Tibial nerve (tissue), 4 donors: ENCODE measurements at regions not wholly inside any gene's neighbourhood (a gene's known extent, or its start where the extent isn't known, plus 50 kb on each side); places are given as distances from the start of the nearest gene placed in this dataset.

Experiments
- DNase-seq, 2 donors: peaks; one replicate each; pipeline ENCODE4 v3.0.0-alpha.2; 2019; ENCODE audit warnings: low spot score in 2 of 2
- H3K27ac ChIP-seq, 4 donors: fragments of 200-600 bp; sonication (generic) in 3 of 4; one replicate each; pipeline ENCODE4 v1.5.1; 2017 to 2019; ENCODE audit warnings: mild to moderate bottlenecking in 1 of 4
- H3K27me3 ChIP-seq, 2 donors: fragments of 200-600 bp; sonication (generic) in 1 of 2; one replicate each; pipeline versions ENCODE4 v1.5.1 to v1.6.0; 2017 to 2019
- H3K36me3 ChIP-seq, 3 donors: fragments of 200-600 bp; sonication (generic); one replicate each; pipeline ENCODE4 v1.5.1; 2018 to 2019
- H3K4me1 ChIP-seq, 4 donors: fragments of 200-600 bp; sonication (generic) in 3 of 4; one replicate each; pipeline ENCODE4 v1.5.1; 2017 to 2019
- H3K4me3 ChIP-seq, 4 donors: fragments of 200-600 bp; sonication (generic) in 3 of 4; one replicate each; pipeline ENCODE4 v1.5.1; 2017 to 2019; ENCODE audit warnings: mild to moderate bottlenecking in 1 of 4, moderate library complexity in 1 of 4
- H3K9me3 ChIP-seq, 4 donors: fragments of 200-600 bp; sonication (generic) in 3 of 4; one replicate each; pipeline ENCODE4 v1.5.1; 2017 to 2019
- EP300 ChIP-seq, 2 donors: sonication (generic); formaldehyde crosslinking; IDR thresholded peaks; one replicate each; pipeline ENCODE4 v1.6.1; 2017; ENCODE audit warnings: antibody characterized with exemption in 2 of 2, mild to moderate bottlenecking in 1 of 2
- POLR2A ChIP-seq, 2 donors: fragments of 450-650 bp; IDR thresholded peaks; one replicate each; pipeline ENCODE4 v1.6.1; 2017; ENCODE audit warnings: antibody characterized with exemption in 2 of 2, mild to moderate bottlenecking in 2 of 2, moderate library complexity in 2 of 2
- WGBS, 2 donors: methylation state at CpG; one replicate each; pipeline ENCODE4 v1.1.5; 2018; 5-methylcytosine and 5-hydroxymethylcytosine counted together
- TF ChIP-seq, protein P1 (sequence below), 5 experiments: fragments of 200-600 bp in 3 of 5; fragments of 450-650 bp in 2 of 5; sonication (generic) in 3 of 5; IDR thresholded peaks; one replicate each; pipeline ENCODE4 v1.5.1; 2016 to 2019; ENCODE audit warnings: antibody characterized with exemption in 5 of 5, mild to moderate bottlenecking in 3 of 5, moderate library complexity in 2 of 5

GRCh38 chr4:66182636-66183035 lies 512.3 kb upstream of the EPHA5 start:
- no peaks in the 10 kb centered on the region for H3K36me3 ChIP-seq
- whole genome bisulfite sequencing, 2 donors, result 80 to 85% methylated on average over 1 of the region's 1 CpG
- no peaks in the 10 kb centered on the region for H3K4me1 ChIP-seq
- TF ChIP-seq, protein P1, sequence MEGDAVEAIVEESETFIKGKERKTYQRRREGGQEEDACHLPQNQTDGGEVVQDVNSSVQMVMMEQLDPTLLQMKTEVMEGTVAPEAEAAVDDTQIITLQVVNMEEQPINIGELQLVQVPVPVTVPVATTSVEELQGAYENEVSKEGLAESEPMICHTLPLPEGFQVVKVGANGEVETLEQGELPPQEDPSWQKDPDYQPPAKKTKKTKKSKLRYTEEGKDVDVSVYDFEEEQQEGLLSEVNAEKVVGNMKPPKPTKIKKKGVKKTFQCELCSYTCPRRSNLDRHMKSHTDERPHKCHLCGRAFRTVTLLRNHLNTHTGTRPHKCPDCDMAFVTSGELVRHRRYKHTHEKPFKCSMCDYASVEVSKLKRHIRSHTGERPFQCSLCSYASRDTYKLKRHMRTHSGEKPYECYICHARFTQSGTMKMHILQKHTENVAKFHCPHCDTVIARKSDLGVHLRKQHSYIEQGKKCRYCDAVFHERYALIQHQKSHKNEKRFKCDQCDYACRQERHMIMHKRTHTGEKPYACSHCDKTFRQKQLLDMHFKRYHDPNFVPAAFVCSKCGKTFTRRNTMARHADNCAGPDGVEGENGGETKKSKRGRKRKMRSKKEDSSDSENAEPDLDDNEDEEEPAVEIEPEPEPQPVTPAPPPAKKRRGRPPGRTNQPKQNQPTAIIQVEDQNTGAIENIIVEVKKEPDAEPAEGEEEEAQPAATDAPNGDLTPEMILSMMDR (IDR thresholded peaks at IDR 0.05), result no peak
- no peak for TF ChIP-seq POLR2A (IDR thresholded peaks at IDR 0.05)
- TF ChIP-seq EP300 (IDR thresholded peaks at IDR 0.05), result no peak
- H3K9me3 ChIP-seq, result peaks cover 0 to 7% (median 0%) of the 10 kb centered on the region in 4 donors
- no peak overlapping the region for H3K27ac ChIP-seq
- no peak for DNase-seq
- no peak overlapping the region for H3K4me3 ChIP-seq
- no peaks in the 10 kb centered on the region for H3K27me3 ChIP-seq

- TF ChIP-seq EP300 (IDR thresholded peaks at IDR 0.05) (no peak), POLR2A (IDR thresholded peaks at IDR 0.05) (no peak)
- TF ChIP-seq, protein P1 (IDR thresholded peaks at IDR 0.05), result no peak
- H3K4me1 ChIP-seq, result no peaks in the 10 kb centered on the region
- no peaks in the 10 kb centered on the region for H3K27me3 ChIP-seq
- DNase-seq, result no peak
- no peaks in the 10 kb centered on the region for H3K36me3 ChIP-seq
- H3K4me3 ChIP-seq, result no peak overlapping the region
- no peak overlapping the region for H3K27ac ChIP-seq
- peaks cover 0 to 12% (median 3%) of the 10 kb centered on the region in 4 donors for H3K9me3 ChIP-seq
Observed at GRCh38 chr4:66178906-66179305, 508.6 kb upstream of the EPHA5 start.

DNA sequence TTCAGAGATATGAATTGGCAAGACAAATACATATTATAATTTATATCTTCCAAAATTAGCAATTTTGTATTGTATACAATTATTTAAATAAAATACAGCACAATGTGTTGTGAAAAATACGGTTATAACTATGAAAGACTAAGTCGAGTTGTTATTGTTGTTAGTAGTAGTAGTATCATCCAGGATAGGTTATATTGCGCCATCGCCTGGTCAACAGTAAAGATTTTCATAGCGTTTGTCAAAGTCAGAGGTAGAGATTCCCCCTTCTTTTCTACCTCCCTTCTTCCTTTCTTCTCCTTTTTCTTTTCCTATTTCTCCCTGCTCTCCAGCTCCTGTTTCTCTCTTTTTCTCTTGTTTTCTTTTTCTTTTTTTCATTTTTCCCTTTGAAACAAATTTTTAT lies 499.1 kb upstream of the EPHA5 start:
- peaks cover 0 to 19% (median 1%) of the 10 kb centered on the region in 4 donors for H3K9me3 ChIP-seq
- 31 to 40% methylated on average over 5 of the region's 5 CpGs for WGBS, 2 donors
- no peak for TF ChIP-seq POLR2A (IDR thresholded peaks at IDR 0.05)
- TF ChIP-seq, protein P1 (IDR thresholded peaks at IDR 0.05), result no peak
- no peak for TF ChIP-seq EP300 (IDR thresholded peaks at IDR 0.05)
- no peaks in the 10 kb centered on the region for H3K4me1 ChIP-seq
- no peak overlapping the region for H3K27ac ChIP-seq
- H3K4me3 ChIP-seq, result no peak overlapping the region
- no peak for DNase-seq
- no peaks in the 10 kb centered on the region for H3K27me3 ChIP-seq
- no peaks in the 10 kb centered on the region for H3K36me3 ChIP-seq

DNA sequence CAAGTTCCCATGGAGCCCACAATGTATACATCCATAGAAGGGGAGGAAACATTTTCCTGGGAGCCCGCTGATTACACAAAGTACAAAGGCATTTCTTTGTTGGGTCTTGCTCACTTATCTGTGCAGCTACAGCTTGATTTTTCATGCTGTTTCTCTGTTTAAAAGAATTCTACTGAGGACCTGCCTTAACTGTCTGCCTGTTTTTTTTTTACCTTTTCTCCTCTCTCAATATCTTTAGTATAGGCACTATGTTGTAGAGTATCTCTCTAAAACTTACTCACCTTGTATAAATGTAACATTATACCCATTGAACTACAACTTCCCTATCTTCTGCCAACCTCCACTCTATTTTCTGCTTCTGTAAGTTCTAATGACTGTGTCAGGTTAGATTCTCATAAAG lies 494.6 kb upstream of the EPHA5 start:
- H3K27ac ChIP-seq, result no peak overlapping the region
- no peaks in the 10 kb centered on the region for H3K27me3 ChIP-seq
- 72 to 88% methylated on average over 1 of the region's 1 CpG for WGBS, 2 donors
- no peak overlapping the region for H3K4me3 ChIP-seq
- no peak for DNase-seq
- peaks cover 0 to 14% (median 0%) of the 10 kb centered on the region in 4 donors for H3K9me3 ChIP-seq
- H3K36me3 ChIP-seq, result no peaks in the 10 kb centered on the region
- TF ChIP-seq, protein P1 (IDR thresholded peaks at IDR 0.05), result no peak
- no peak for TF ChIP-seq POLR2A (IDR thresholded peaks at IDR 0.05)
- TF ChIP-seq EP300 (IDR thresholded peaks at IDR 0.05), result no peak
- no peaks in the 10 kb centered on the region for H3K4me1 ChIP-seq

DNA sequence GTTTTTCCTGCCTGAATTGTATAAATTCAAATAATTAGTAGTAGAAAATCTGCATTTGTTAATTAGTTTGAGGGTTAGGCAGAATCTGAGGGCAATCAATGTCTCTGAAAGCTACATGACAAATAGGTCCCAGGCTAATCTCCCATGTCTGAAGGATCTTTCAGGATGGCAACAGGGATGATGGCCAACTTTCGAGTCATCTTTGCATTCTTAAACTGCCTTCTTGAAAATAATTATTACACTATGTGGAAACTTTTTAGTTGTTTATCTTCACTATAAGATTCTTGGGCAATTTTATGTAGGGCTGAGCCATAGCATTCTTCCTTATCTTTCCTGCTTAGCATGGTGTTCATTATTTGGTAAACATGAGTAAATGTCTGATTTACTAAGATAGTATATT lies 490.3 kb upstream of the EPHA5 start:
- Histone ChIP-seq H3K4me1 (no peaks in the 10 kb centered on the region), H3K27me3 (no peaks in the 10 kb centered on the region), H3K9me3 (peaks cover 0 to 14% (median 0%) of the 10 kb centered on the region in 4 donors), H3K27ac (no peak overlapping the region), H3K36me3 (no peaks in the 10 kb centered on the region), H3K4me3 (no peak overlapping the region)
- DNase-seq, result no peak
- no peak for TF ChIP-seq EP300 (IDR thresholded peaks at IDR 0.05)
- TF ChIP-seq, protein P1 (IDR thresholded peaks at IDR 0.05), result no peak
- no peak for TF ChIP-seq POLR2A (IDR thresholded peaks at IDR 0.05)
- WGBS, 2 donors, result 81 to 83% methylated on average over 1 of the region's 1 CpG
